Epithelial cell of prostate (primary cell): ENCODE measurements at regions not wholly inside any gene's neighbourhood (a gene's known extent, or its start where the extent isn't known, plus 50 kb on each side); places are given as distances from the start of the nearest gene placed in this dataset.

Source experiments
- DNase-seq: peaks from one replicate; pipeline ENCODE4 v3.0.0-alpha.2; 2011; ENCODE audit warnings: low read depth, low spot score
- H3K27ac ChIP-seq: fragments of 450-650 bp; 2 replicates; pipeline ENCODE4 v1.5.1; 2017; ENCODE audit warnings: mild to moderate bottlenecking

GRCh38 chrX:4435905-4436304 is 722.5 kb upstream of the PRKX start:
- no peak for DNase-seq
- no peak overlapping the region for H3K27ac ChIP-seq

- no peak for DNase-seq
- no peak overlapping the region for H3K27ac ChIP-seq
Measured at GRCh38 chrX:4397471-4397870, 684.0 kb upstream of the PRKX start.

- no peak overlapping the region for H3K27ac ChIP-seq
- no peak for DNase-seq
Measured at GRCh38 chrX:4382273-4382672, 668.8 kb upstream of the PRKX start.

DNA sequence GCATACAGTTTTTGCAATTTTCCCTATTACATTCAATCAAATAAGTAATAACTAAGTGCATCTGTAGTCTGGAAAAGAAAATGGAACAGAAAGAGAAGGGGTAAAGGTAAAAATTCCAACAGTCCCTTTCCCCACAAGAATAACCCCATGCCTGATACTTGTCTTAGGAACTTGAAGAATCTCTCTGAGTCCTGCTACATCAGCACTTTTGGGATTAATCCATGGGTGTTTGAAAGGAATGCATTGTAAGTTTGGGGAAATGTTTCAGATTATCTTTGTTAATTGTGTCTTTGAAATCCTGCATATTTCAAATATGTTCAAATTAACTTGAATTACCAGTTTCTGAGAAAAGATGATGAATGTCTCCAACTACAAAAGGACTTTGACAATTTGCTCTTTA is 667.3 kb upstream of the PRKX start:
- DNase-seq, result no peak
- H3K27ac ChIP-seq, result no peak overlapping the region

DNA sequence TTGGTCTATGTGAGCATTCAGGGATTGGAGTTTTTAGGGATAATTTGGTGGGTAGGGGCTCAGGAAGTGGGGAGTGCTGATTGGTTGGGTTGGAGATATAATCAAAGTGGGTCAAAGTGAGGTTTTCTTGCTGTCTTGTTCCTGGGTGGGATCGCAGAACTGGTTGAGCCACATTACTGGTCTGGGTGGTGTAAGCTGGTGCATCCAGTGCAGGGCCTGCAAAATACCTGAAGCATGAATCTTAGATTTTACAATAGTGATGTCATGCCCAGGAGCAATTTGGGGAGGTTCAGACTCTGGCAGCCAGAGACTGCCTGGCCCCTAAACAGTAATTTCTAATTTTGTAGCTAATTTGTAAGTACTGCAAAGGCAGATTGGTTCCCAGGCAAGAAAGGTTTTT is 665.6 kb upstream of the PRKX start:
- peak; percentile 36 for DNase-seq
- peak overlapping the region; percentile 77 for H3K27ac ChIP-seq

DNA sequence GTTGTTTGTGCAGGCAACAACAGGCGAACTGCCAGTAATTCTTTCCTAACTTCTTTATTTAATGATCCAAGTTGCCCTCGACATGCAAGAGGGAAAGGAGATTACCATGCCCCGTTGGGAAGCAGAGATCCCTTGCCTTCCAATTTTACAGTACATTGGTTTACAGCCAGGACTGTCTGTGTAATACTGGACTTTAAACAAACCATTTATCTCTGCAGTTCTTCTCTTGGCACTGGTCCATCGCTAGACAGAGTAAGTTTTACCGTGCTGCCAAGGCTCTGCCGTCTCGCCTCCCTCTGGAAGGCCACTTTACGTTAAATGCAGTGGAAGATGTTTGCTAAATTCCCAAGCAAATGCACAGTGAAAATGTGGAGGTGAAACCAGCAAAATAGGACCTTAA is 660.3 kb upstream of the PRKX start:
- H3K27ac ChIP-seq, result no peak overlapping the region
- DNase-seq, result no peak

DNA sequence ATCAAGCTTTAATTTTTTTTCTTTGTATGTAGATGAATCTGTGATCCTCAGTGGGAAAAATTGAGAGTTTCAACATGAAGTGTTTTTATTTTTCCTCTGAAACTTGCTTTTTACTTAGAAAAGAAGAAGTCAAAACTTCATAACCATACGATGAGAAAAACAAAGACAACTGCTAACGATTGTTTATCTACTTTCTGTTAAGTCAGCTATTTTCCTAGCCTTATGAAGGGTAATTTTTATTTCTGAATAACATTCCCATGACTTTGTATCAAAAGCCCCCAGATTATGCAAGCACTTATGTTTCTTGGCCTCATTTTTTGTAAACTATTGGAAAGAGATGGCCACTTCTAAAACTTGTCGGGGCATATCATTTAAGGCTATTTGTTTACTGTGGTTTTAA is 645.1 kb upstream of the PRKX start:
- no peak for DNase-seq

GRCh38 chrX:4322916-4323315 is 609.5 kb upstream of the PRKX start:
- DNase-seq, result no peak
- no peak overlapping the region for H3K27ac ChIP-seq

More for the DNA sequence above, 645.1 kb upstream of the PRKX start:
- H3K27ac ChIP-seq, result no peak overlapping the region

GRCh38 chrX:4320436-4320947 is 607.0 kb upstream of the PRKX start:
- H3K27ac ChIP-seq, result no peak overlapping the region
- no peak for DNase-seq

- no peak for DNase-seq
Measured at GRCh38 chrX:4315891-4316290, 602.4 kb upstream of the PRKX start.

DNA sequence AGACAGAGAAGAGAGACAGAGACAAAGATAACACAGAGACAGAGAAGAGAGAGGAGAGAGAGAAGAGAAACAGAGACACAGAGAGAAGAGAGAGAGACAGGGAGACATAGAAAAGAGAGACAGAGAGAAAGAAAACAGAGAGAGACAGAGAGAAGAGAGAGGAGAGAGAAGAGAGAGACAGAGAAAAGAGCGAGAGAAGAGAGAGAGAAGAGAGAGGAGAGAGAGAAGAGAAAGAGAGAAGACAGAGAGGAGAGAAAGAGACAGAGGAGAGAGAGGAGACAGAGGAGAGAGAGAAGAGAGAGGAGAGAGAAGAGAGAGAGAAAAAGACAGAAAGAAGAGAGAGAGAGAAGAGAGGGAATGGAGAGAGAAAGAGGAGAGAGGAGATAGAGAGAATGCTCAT is 601.1 kb upstream of the PRKX start:
- no peak for DNase-seq
- no peak overlapping the region for H3K27ac ChIP-seq

More at GRCh38 chrX:4315891-4316290, 602.4 kb upstream of the PRKX start:
- H3K27ac ChIP-seq, result no peak overlapping the region

DNA sequence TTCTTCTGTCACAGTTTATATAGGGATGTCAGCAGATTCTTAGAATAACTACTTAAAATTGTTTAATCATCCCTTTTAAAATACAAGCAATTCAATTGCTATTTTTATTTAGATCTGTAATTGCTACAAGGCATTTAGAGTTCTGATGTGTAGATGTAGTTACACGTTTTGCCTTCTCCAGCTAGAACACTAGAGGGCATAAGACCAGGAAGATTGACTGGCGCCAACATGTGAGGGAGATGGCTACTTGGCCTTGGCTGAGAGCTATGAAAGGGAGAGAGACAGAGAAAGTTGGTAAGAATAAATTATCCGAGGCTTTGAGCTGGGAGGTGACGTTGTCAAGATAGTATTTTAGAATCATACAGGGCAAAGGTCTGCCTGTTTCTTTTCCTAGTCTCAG is 563.7 kb upstream of the PRKX start:
- no peak overlapping the region for H3K27ac ChIP-seq
- no peak for DNase-seq

- H3K27ac ChIP-seq, result no peak overlapping the region
- no peak for DNase-seq
Measured at GRCh38 chrX:4268676-4269075, 555.2 kb upstream of the PRKX start.

DNA sequence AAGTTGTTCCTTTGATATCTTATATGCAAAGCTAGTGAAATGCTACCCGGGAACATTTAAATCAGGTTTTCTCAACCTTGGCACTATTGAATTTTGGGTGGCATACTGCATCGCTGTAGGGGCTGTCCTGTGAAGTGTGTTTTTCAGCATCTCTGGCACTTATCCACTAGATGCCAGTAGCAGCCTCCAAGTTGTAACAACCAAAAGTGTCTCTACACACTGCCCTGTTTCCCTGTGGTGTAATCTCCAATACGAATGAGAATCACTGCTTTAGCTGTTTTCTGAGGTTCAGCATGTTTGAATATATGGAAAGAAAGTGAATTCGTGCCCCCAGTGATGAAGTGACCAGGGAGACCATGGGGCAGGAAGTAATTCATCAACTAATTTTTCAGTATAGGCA is 551.6 kb upstream of the PRKX start:
- H3K27ac ChIP-seq, result no peak overlapping the region
- no peak for DNase-seq

- no peak overlapping the region for H3K27ac ChIP-seq
- no peak for DNase-seq
Measured at GRCh38 chrX:4263030-4263803, 549.8 kb upstream of the PRKX start.

DNA sequence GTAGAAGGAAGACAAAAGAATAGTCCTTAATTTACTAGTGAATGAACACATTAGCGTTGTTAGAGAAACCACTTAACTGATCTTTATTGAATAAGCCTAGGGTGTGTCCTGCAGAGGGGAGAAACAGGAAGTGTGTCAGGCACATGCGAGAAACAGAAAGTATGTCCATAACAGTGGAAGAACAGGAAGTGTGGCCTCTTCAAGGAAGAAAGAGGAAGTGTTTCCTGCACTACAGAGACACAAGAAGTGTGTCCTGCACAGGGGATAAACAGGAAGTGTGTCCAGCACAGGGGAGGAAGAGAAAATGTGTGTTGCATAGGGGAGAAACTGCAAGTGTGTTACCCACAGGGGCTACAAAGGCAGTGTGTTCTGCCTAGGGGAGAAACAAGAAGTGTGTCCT is 539.6 kb upstream of the PRKX start:
- DNase-seq, result no peak

DNA sequence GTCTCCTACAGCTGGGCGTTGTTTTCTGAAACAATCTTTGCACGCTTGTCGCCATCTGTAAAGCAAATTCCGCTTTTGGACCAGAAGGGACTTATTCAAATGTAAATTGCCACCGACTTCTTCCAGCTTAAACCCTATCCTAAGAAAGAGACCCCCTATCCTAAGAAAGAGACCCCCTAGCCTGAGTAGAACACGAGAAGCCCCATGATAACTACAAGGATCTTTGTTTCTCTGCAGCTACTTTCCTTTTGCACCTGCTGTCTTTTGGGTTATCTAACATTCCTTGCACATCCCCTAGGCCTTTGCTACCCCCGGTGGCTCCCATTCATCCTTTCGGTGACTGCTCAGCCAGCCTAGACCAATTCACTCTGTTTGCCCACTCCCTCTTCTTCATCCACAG is 536.0 kb upstream of the PRKX start:
- DNase-seq, result no peak
- no peak overlapping the region for H3K27ac ChIP-seq

More for the DNA sequence above, 539.6 kb upstream of the PRKX start:
- H3K27ac ChIP-seq, result no peak overlapping the region

DNA sequence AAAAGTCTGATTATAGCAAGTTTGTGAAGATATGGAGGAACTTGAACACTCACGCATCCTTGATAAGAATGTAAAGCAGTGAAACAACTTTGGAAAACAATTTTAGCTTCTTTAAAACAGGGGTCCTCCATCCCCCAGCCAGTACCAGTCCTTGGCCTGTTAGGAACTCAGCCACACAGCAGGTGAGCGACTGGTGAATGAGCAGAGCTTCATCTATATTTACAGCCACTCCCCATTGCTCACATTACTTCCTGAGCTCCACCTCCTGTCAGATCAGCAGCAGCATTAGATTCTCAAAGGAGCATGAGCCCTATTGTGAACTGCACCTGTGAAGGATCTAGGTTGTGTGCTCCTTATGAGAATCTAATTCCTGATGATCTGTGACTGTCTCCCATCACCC is 530.3 kb upstream of the PRKX start:
- no peak overlapping the region for H3K27ac ChIP-seq
- no peak for DNase-seq

DNA sequence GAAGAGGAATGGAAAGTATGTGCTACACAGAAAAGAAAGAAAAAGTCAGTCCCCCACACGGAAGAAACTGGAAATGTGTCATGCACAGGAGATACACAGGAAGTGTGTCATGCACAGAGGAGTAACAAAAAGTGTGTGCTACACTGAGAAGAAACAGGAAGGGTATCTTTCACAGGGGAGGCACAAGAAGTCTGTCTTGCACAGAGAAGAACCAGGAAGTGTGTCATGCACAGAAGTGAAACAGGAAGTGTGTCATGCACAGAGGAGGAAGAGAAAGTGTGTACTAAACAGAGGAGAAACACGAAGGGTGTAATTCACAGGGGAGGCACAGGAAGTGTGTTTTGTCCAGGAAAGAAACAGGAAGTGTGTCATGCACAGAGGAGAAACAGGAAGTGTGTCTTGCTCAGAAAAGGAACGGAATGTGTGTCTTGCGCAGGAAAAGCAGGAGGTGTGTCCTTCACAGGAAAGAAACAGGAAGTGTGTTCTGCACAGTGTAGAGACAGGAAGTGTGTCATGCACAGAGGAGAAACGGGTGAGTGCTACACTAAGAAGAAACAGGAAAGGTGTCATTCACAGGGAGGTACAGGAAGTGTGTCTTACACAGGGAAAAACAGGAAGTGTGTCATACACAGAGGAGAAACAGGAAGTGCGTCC is 527.2 kb upstream of the PRKX start:
- H3K27ac ChIP-seq, result no peak overlapping the region
- DNase-seq, result no peak

- no peak for DNase-seq
- H3K27ac ChIP-seq, result no peak overlapping the region
Measured at GRCh38 chrX:4239650-4240540, 526.4 kb upstream of the PRKX start.

DNA sequence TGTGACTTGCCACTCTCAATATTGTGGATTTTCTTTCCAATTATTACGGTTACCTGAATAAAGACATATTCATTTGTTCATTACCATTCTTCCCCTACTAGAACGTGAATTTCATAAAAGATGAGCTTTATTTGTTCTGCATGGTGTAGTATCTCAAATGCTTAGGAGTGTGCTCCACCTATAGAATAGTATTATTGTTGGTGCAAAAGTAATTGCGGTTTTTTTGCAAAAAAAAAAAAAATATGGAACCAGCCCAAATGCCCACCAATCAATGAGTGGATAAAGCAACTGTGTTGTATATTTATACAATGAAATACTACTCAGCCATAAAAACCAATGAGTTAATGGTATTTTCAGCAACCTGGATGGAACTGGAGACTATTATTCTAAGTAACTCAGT is 525.5 kb upstream of the PRKX start:
- DNase-seq, result no peak
- H3K27ac ChIP-seq, result no peak overlapping the region
